GM21576 (cell line): ENCODE measurements at regions not wholly inside any gene's neighbourhood (a gene's known extent, or its start where the extent isn't known, plus 50 kb on each side); places are given as distances from the start of the nearest gene placed in this dataset.
"Not testable (repeated sequence)": the region's sequence is repeated elsewhere in the genome, so short reads cannot be mapped to it uniquely, and the experiment has no call there.

Experiments used
- ATAC-seq: cut with Tn5 transposase; IDR thresholded peaks from one replicate; pipeline ENCODE4 v1.9.1; 2021; ENCODE audit warnings: mild to moderate bottlenecking, moderate library complexity; ENCODE audit not compliant: unreplicated experiment

DNA sequence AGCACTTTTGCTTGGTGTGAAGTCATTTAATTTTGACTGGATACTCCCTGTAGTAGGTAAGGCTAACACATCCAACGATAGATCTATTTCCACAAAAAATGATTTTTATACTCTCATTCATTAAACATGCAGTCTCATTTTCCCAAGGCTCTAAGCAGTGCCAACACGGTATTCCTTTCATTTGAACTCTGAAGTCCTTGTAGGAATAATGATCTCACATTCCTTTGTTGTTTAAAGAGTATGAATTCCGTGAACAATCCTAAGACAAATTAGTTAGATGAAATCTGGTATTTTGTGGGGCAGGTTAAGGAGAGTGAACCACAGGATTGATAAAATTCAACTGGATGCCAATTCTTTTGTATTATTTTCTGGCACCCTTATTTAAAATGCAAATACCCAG lies 66.6 kb downstream of the LACC1 start:
- no peak for ATAC-seq

GRCh38 chr13:43947897-43948458 lies 68.3 kb downstream of the LACC1 start:
- ATAC-seq = no peak

GRCh38 chr13:43953370-43953769 lies 73.7 kb downstream of the LACC1 start:
- no peak for ATAC-seq

- ATAC-seq = not testable (repeated sequence)
Observed at GRCh38 chr13:43956975-43957374, 77.3 kb downstream of the LACC1 start.

- no peak for ATAC-seq
Observed at GRCh38 chr13:43959291-43959690, 79.6 kb downstream of the LACC1 start.

- no peak for ATAC-seq
Observed at GRCh38 chr13:43961909-43962308, 82.2 kb downstream of the LACC1 start.

DNA sequence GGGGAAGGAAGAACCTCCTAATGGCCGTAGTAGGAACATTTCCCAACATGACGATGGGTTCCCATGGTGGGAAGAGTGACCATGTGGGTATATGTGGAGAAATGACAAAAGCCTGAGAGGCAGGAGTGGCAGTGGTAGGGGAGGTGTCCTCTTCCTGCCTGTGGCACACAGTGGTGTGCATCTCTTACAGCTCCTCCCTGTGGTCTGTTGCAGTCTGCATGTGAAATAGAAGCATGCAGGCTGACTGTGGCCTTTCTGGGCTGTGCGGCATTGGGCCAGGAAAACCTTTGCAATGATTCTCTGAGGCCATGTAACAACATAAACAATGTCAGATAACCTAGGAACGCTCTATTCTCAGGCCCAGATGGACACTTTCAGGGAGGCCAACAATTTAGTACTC lies 84.0 kb downstream of the LACC1 start:
- no peak for ATAC-seq

DNA sequence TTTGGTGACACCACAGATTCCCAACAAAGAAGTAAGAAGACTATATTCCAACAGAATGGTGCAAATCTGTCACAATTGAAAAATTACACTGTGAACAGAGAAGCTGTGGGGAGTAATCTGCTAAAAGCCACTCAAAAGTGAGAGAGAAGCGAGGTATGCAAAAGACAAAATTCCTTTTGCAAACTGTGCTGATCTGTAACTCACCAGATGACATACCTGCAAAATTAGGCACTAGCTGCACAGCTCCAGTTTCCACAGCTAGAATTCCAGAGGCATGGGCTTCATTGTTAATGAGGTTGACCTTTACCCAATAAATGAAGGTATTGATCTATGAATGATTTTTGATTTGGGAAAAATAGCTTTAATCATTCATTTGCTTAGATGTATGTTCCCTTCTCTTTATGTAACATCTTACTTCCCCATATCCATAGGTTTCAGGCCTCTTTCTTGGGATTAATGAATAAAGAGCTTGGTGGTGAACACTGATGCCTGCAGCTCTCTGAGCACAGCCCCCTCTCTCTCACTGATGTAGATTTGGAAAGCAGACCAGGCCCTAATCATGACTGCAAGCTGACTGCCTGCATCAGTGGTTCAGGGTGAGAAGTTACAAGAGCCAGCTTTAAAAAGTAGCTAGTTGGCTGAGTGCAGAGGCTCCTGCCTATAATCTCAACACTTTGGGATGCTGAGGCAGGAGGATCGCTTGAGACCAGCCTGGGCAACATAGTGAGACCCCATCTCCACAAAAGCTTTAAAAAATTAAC lies 85.2 kb downstream of the LACC1 start:
- ATAC-seq = no peak

DNA sequence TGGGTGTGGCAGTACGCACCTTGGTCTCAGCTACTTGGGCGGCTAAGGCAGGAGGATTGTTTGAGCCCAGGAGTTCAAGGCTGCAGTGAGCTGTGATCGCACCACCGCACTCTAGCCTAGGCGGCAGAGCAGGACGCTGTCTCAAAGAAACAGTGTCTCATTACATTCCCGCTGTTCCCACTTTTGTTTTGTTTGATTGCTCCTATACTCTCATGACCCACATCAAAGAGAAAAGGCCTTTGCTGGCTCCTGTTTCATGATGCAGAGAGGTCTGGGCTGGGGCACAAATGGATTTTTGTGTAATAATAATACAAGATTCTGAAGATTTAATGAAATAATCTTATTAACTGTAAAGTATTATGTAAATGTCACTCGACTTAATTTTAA lies 85.7 kb downstream of the LACC1 start:
- no peak for ATAC-seq

DNA sequence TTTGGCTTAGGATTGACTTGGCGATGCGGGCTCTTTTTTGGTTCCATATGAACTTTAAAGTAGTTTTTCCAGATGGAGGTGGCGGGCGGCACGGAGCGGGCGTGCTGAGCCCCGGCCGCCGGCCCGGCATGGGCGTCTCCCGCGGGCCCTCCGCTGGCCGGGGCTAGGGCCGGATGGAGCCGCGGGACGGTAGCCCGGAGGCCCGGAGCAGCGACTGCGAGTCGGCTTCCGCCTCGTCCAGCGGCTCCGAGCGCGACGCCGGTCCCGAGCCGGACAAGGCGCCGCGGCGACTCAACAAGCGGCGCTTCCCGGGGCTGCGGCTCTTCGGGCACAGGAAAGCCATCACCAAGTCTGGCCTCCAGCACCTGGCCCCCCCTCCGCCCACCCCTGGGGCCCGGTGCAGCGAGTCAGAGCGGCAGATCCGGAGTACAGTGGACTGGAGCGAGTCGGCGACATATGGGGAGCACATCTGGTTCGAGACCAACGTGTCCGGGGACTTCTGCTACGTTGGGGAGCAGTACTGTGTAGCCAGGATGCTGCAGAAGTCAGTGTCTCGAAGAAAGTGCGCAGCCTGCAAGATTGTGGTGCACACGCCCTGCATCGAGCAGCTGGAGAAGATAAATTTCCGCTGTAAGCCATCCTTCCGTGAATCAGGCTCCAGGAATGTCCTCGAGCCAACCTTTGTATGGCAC lies 88.7 kb downstream of the LACC1 start:
- ATAC-seq = not testable (repeated sequence)

DNA sequence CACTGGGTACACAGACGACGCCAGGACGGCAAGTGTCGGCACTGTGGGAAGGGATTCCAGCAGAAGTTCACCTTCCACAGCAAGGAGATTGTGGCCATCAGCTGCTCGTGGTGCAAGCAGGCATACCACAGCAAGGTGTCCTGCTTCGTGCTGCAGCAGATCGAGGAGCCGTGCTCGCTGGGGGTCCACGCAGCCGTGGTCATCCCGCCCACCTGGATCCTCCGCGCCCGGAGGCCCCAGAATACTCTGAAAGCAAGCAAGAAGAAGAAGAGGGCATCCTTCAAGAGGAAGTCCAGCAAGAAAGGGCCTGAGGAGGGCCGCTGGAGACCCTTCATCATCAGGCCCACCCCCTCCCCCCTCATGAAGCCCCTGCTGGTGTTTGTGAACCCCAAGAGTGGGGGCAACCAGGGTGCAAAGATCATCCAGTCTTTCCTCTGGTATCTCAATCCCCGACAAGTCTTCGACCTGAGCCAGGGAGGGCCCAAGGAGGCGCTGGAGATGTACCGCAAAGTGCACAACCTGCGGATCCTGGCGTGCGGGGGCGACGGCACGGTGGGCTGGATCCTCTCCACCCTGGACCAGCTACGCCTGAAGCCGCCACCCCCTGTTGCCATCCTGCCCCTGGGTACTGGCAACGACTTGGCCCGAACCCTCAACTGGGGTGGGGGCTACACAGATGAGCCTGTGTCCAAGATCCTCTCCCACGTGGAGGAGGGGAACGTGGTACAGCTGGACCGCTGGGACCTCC lies 89.4 kb downstream of the LACC1 start:
- ATAC-seq = not testable (repeated sequence)

- ATAC-seq = not testable (repeated sequence)
Observed at GRCh38 chr13:43969919-43970318, 90.2 kb downstream of the LACC1 start.

GRCh38 chr13:43970520-43971242 lies 91.0 kb downstream of the LACC1 start:
- not testable (repeated sequence) for ATAC-seq

GRCh38 chr13:43971324-43971723 lies 91.6 kb downstream of the LACC1 start:
- not testable (repeated sequence) for ATAC-seq

- no peak for ATAC-seq
Observed at GRCh38 chr13:43977911-43978310, 98.2 kb downstream of the LACC1 start.

- ATAC-seq = no peak
Observed at GRCh38 chr13:43978688-43979087, 99.0 kb downstream of the LACC1 start.

GRCh38 chr13:43979492-43979891 lies 99.8 kb downstream of the LACC1 start:
- ATAC-seq = no peak

- ATAC-seq = no peak
Observed at GRCh38 chr13:43980587-43980986, 100.9 kb downstream of the LACC1 start.

- no peak for ATAC-seq
Observed at GRCh38 chr13:43981091-43981490, 101.4 kb downstream of the LACC1 start.

GRCh38 chr13:43981512-43982301 lies 102.0 kb downstream of the LACC1 start:
- no peak for ATAC-seq
